ENCODE measurements at regions not wholly inside any gene's neighbourhood (a gene's known extent, or its start where the extent isn't known, plus 50 kb on each side); places are given as distances from the start of the nearest gene placed in this dataset.

DNA sequence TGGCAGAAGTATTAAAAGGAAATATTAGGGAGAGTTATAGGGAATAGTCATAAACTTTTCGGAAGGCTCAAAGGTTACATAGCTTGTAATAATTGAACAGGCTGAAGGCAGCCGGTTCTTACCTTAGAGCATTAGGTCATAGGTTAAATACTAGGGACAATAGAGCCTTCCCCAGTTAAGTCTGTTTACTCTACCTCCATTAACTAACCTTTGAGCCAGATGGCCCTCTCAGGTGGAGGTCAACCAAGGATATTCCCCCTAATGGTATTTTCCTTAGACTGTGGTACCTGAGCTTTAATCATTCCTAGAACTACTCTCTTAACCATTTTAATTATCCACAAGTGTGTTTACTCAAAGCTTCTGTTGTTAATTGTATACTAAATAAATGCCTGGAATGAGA is 920.9 kb upstream of the PABPC4L start:
- TF ChIP-seq REST (IDR thresholded peaks at IDR 0.05; ENCODE audit: low read depth) = no peak
- no peak for TF ChIP-seq EGR1 (IDR thresholded peaks at IDR 0.05)
- no peak for TF ChIP-seq ZBTB7A (IDR thresholded peaks at IDR 0.05; ENCODE audit: low read depth)
- TF ChIP-seq TAF1 (IDR thresholded peaks at IDR 0.05; ENCODE audit: low read depth) = no peak
- TF ChIP-seq, protein P1, sequence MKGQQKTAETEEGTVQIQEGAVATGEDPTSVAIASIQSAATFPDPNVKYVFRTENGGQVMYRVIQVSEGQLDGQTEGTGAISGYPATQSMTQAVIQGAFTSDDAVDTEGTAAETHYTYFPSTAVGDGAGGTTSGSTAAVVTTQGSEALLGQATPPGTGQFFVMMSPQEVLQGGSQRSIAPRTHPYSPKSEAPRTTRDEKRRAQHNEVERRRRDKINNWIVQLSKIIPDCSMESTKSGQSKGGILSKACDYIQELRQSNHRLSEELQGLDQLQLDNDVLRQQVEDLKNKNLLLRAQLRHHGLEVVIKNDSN (IDR thresholded peaks at IDR 0.05) = no peak
- no peak for TF ChIP-seq FOXM1 (IDR thresholded peaks at IDR 0.05; ENCODE audit: borderline replicate concordance, low read depth)
- TF ChIP-seq, protein P2, sequence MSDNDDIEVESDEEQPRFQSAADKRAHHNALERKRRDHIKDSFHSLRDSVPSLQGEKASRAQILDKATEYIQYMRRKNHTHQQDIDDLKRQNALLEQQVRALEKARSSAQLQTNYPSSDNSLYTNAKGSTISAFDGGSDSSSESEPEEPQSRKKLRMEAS (IDR thresholded peaks at IDR 0.05) = no peak
- no peak for TF ChIP-seq CEBPB (IDR thresholded peaks at IDR 0.05)
- no peak for TF ChIP-seq TEAD4 (IDR thresholded peaks at IDR 0.05)
- no peak for TF ChIP-seq YY1 (IDR thresholded peaks at IDR 0.05; ENCODE audit: low read depth)
- TF ChIP-seq EP300 (IDR thresholded peaks at IDR 0.05; ENCODE audit: borderline replicate concordance) = no peak
- TF ChIP-seq TCF12 (IDR thresholded peaks at IDR 0.05; ENCODE audit: low read depth) = no peak
- no peak for TF ChIP-seq RAD21 (IDR thresholded peaks at IDR 0.05; ENCODE audit: low read depth)
- TF ChIP-seq NFIC (IDR thresholded peaks at IDR 0.05) = no peak
- TF ChIP-seq CREB1 (IDR thresholded peaks at IDR 0.05; ENCODE audit: low read depth) = no peak

DNA sequence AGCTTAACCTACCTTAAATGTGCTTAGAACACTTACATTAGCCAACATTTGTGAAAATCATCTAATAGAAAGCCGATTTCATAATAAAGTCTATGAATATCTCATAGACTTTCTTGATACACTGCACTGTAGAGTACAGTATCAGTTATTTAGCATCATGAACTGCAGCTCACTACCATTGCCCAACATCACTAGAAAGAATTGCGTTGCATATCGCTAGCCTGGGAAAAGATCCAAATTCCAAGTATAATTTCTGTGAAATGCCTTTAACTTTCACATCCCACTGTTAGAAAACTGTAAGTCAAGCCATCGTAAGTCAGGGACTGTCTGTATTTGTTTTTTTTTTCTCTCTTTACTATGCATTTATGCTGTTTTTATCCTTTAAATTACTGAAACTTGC is 918.6 kb upstream of the PABPC4L start:
- no peak for TF ChIP-seq EP300 (IDR thresholded peaks at IDR 0.05; ENCODE audit: borderline replicate concordance)
- TF ChIP-seq TCF12 (IDR thresholded peaks at IDR 0.05; ENCODE audit: low read depth) = no peak
- no peak for TF ChIP-seq REST (IDR thresholded peaks at IDR 0.05; ENCODE audit: low read depth)
- TF ChIP-seq CREB1 (IDR thresholded peaks at IDR 0.05; ENCODE audit: low read depth) = no peak
- TF ChIP-seq NFIC (IDR thresholded peaks at IDR 0.05) = no peak
- TF ChIP-seq ZBTB7A (IDR thresholded peaks at IDR 0.05; ENCODE audit: low read depth) = no peak
- TF ChIP-seq FOXM1 (IDR thresholded peaks at IDR 0.05; ENCODE audit: borderline replicate concordance, low read depth) = no peak
- no peak for TF ChIP-seq TEAD4 (IDR thresholded peaks at IDR 0.05)
- TF ChIP-seq EGR1 (IDR thresholded peaks at IDR 0.05) = no peak
- no peak for TF ChIP-seq RAD21 (IDR thresholded peaks at IDR 0.05; ENCODE audit: low read depth)
- TF ChIP-seq, protein P1 (IDR thresholded peaks at IDR 0.05) = no peak
- no peak for TF ChIP-seq CEBPB (IDR thresholded peaks at IDR 0.05)

- no peak for TF ChIP-seq YY1 (IDR thresholded peaks at IDR 0.05; ENCODE audit: low read depth)
- no peak for TF ChIP-seq TAF1 (IDR thresholded peaks at IDR 0.05; ENCODE audit: low read depth)
- TF ChIP-seq CREB1 (IDR thresholded peaks at IDR 0.05; ENCODE audit: low read depth) = no peak
Observed at GRCh38 chr4:135114079-135114478, 912.5 kb upstream of the PABPC4L start.

DNA sequence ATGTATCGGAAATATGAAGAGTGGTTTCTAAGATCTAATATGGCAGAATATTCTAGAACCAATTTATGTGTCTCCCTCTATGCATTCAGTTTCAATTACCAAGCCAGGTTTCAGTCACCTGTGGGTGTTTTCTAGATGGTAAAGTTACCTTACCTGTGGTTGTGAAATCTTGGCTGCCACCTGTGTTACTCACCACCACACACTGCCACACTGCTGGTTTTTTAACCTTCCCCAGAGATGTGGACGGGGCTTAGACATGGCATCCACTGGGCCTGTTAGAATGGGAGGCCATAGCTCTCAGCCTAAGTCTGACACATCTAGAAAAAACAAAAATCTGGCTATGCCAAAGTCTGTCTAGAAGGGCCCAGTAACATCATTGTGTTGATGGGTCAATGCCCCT is 896.5 kb upstream of the PABPC4L start:
- no peak for TF ChIP-seq TEAD4 (IDR thresholded peaks at IDR 0.05)
- no peak for TF ChIP-seq REST (IDR thresholded peaks at IDR 0.05; ENCODE audit: low read depth)
- no peak for TF ChIP-seq CEBPB (IDR thresholded peaks at IDR 0.05)

GRCh38 chr4:135073389-135073788 is 871.8 kb upstream of the PABPC4L start:
- TF ChIP-seq CREB1 (IDR thresholded peaks at IDR 0.05; ENCODE audit: low read depth) (no peak), FOXM1 (IDR thresholded peaks at IDR 0.05; ENCODE audit: borderline replicate concordance, low read depth) (no peak), NFIC (IDR thresholded peaks at IDR 0.05) (no peak), TCF12 (IDR thresholded peaks at IDR 0.05; ENCODE audit: low read depth) (no peak), TAF1 (IDR thresholded peaks at IDR 0.05; ENCODE audit: low read depth) (no peak), RAD21 (IDR thresholded peaks at IDR 0.05; ENCODE audit: low read depth) (no peak), CEBPB (IDR thresholded peaks at IDR 0.05) (no peak), EGR1 (IDR thresholded peaks at IDR 0.05) (no peak), YY1 (IDR thresholded peaks at IDR 0.05; ENCODE audit: low read depth) (no peak), ZBTB7A (IDR thresholded peaks at IDR 0.05; ENCODE audit: low read depth) (no peak), TEAD4 (IDR thresholded peaks at IDR 0.05) (no peak), EP300 (IDR thresholded peaks at IDR 0.05; ENCODE audit: borderline replicate concordance) (no peak), REST (IDR thresholded peaks at IDR 0.05; ENCODE audit: low read depth) (no peak)
- TF ChIP-seq, protein P1 (IDR thresholded peaks at IDR 0.05) = no peak
- TF ChIP-seq, protein P2 (IDR thresholded peaks at IDR 0.05) = no peak
